Stimulated activated CD4-positive, alpha-beta T cell treated with anti-CD3 and anti-CD28 coated beads, TNF-alpha, amount 100 ng/mL, for 48 hours (primary cell): ENCODE measurements at regions not wholly inside any gene's neighbourhood (a gene's known extent, or its start where the extent isn't known, plus 50 kb on each side); places are given as distances from the start of the nearest gene placed in this dataset.

ENCODE experiments used
- DNase-seq, 3 donors: peaks; one replicate each; pipeline ENCODE4 v3.0.0-alpha.2; 2020; ENCODE audit warnings: low read depth in 3 of 3

DNA sequence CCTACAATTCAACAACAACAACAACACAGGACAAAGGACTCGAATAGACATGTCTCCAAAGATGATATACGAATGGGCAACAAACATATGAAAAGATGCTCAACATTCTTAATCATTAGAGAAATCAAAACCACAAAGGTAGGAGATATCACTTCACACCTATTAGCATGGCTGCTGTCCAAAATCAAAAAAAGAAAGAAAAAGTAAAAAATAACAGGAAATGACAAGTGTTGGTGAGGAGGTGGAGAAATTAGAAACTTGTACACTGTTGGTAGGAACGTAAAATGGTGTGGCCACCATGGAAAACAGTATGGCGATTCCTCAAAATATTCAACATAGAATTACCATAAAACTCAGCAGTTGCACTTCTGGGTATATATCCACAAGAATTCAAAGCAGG, 312.3 kb upstream of the STT3B start:
- DNase-seq = no peak

DNA sequence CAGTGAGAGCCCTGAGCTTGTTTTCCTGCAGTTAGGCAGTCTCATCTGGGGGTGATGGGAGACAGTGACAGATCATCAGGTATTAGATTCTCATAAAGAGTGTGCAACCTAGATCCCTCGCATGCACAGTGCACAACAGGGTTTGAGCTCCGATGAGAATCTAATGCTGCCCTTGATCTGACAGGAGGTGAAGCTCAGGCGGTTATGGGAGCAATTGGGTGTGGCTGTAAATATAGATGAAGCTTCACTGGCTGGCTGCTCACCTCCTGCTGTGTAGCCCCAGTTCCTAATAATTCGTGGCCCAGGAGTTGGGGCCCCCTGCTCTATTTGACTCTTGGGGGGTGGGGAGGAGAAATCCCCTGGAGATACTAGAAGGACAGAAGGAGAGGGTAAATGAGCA, 309.4 kb upstream of the STT3B start:
- DNase-seq = no peak

DNA sequence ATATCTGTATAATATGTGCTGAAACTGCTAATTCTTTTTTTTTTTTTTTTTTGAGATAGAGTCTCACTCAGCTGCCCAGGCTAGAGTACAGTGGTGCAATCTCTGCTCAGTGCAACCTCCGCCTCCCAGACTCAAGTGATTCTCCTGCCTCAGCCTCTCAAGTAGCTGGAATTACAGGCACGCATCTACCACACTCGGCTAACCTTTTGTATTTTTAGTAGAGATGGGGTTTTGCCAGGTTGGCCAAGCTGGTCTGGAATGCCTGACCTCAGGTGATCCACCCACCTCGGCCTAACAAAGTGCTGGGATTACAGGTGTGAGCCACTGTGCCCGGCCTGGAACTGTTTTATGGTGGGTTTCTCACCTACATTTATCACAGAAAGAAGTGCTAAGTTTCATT, 307.8 kb upstream of the STT3B start:
- no peak for DNase-seq

DNA sequence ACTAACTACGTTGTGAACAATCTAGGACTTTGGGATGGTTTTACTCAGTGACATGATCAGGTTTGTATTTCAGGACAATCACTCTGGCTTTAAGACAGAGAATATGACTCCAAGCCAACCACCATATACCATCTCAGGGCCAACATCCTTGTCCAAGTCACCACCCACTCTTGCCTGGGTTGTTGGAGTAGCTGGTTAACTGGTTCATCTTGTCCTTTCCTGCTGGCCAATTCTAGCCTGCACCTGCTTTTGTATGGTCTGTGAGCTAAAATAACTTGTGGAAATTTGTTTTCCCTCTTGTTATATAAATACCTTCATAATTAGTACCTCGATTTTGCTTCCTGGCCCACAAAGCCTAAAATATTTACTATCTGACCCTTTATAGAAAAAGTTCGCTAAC, 306.8 kb upstream of the STT3B start:
- no peak for DNase-seq

DNA sequence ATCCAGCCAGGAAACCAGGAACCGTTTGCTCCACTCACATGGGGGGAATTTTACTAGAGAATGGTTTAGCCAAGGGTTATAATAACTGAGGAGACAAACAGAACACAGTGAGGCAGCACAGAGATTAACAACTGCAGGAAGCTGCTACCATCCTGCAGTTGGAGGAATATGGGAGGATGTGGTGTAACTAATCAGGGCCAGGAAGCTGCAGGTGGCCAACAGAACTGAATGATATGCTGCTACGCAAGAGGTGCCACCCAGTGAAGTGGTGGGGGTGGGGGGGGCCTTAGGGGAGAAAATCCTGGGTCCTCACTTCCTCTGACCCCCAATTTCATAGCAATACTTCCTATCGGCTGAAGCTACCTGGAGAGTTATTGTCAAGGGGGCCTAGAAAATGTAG, 306.4 kb upstream of the STT3B start:
- no peak for DNase-seq

DNA sequence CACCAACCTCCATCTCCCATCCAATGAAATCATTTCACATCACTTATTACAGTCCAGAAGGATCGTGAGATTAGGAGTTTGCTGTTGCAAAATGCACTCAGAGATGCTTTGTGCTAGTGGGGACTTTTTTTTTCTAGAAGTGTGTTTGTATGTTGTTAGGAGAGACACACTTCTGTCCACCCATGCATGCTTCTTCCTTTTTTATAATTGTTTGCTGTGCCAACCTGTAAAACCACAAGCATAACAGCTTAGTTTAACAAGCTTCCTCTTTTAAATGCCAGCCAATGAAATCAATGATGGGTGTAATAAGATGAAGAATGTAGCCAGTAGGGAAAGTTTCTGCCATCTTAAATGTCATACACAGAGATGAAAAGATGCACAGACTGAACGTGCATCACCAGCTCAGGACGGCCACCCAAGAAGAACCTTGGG, 305.6 kb upstream of the STT3B start:
- DNase-seq = no peak

DNA sequence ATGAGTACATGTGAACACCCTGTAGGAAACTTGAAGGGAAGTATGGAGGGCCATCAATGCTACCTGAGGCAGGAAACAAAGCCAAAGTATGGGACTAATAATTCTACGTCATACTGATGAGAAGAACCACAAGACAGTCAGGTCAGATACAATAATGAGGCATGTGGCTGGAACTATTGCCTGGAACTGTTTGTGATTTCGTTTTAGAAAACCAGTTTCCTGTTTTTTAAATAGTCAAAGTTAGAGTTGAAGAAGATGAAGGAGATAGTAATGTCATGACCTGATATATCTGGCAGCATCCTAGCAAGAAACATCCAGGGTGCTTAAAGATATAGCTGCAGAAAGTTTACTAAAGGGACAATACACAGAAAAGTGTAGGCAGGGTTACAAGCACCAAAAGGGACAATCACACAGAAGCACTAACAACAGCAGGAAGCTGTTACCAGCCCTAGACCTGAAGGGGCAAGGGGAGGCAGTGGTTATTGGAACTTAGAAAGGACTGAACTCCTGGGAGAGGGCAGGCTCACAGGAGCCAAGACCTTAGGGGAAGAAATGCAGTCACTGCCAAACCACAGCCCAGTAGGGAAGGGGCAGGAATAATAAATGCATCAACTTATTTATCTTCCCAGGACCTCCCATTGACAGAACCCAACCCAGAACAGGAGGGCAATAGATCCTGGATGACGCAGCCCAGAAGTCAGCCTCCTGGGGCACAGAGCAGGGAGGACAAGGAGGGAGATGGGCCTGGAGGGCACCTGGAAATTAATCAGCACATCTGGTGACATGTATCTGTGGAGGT, 302.1 kb upstream of the STT3B start:
- no peak for DNase-seq

DNA sequence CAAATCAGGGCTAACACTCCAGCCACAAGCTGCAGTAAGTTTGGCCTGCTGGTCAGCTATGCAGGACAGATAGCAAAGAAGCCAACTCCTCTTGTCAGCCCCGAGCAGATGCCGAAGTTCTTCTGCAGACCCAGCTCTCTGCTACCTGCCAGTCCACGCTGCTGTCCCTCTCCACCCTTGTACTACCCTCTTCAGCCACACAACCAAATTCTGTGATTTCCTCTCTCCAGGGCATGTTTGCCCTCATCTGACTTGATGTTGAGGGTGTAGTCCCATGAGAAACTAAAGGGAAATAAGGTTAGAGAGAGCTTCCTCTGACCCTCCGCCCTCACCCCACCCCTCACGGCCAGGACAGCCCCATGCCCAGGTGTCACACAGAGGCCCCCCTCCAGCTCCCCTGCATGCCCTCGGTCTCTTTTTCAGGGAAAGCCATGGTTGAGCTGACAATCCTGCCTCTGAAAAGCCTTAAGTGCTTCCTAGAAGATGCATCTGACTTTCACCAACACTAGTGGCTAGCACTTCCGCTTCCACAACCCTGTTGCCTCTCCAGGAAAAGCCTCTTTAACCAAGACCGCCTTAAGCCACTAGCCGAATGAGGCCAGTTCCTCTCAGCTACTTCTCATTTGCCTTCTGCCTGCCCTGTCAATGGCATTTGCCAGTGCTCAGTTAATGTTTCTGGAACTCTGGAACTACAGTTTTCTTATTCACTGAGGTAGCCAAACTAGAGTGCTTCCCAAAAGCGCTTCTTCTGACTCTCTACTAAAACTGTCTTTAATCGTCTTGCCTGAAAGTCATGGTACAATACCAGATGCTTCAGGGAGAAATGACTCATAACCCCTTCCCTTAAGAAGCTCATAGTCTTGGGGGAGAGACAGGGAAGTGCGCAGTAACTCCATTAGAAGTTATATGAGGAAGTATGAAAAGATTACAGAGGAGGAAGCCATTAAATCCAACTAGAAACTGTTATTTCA, 300.4 kb upstream of the STT3B start:
- DNase-seq = no peak

DNA sequence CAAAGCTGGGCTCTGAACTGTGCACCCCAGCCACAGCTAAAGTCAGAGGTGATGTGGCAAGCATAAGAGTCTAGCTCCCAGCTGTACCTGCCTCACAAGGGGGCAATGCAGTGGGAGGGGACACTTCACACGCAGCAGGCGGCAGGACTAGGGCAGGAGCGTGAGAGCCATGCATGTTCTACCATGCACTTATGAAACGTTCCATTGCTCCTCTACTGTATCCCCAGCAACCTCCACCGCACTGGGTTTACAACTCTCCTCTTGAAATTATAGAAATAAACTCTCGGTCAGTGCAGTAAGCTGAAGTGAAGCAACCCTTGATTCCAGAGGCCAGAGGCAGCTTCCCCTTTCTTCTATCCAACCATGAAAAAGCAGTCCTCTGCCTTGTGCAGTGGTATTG, 298.6 kb upstream of the STT3B start:
- no peak for DNase-seq

DNA sequence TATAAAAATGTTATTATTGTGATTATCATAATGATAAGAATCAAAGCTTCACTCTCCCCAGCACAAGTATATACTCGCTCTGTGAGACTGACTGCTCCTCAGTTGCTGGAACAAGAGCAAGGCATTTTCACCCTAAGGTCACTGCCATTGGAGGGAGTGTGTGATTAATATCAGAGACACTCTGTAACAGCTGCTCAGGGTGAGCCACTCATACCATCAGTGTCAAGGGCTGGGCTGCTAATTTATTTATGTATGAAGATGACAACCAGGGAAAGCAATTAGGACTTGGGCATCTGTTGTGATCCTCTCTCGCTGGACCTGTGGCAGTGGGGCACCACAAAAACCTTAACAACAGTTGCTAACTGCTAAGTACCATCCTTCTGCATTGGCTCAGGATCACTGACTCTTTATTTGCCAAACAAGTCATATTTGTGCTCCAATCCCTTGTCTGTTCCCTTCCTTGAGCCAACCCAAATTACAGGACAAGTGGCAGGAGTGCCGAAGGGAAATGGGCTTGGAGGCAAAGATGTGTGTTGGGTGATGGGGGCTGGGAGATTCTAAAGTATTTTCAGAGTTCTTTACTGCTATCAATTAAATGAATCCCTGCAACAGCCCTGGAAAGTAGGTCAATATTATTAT, 297.5 kb upstream of the STT3B start:
- no peak for DNase-seq

DNA sequence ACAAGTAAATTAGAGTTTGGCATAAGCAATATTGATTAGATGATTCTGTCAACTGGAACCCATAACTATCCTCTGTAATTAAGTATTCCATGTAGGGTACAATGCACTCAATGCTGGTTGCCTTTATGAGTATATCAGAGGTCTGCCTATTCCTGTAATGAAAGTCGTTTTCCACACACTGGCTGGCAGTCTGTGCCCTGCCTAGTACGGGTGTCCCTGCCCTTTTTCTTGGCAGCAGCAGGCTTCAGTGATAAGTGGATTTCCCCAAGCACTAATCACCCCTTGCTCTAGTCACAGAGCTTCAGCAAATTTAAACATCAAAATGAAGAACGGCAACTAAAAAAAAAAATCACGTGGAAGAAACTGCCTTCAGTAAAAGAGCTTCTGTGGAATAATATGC, 294.8 kb upstream of the STT3B start:
- no peak for DNase-seq

DNA sequence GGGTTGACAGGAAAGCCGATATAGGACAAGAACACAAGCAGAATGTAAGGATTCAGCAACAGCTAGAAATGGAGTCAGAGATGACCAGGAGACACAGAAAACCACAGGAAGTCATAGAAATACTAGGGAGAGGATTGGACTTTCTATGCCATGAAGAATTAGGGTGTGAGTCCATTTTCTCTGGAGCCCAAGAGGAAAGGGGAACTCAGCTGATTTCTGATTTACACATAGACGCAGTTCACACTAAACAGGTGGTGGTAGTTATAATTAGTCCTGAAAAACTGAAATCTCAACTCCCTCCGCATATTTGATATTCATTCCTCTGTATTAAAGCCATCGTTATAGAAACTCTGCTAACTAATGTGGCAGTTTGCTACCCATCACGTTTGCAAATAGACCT, 292.7 kb upstream of the STT3B start:
- DNase-seq = no peak

DNA sequence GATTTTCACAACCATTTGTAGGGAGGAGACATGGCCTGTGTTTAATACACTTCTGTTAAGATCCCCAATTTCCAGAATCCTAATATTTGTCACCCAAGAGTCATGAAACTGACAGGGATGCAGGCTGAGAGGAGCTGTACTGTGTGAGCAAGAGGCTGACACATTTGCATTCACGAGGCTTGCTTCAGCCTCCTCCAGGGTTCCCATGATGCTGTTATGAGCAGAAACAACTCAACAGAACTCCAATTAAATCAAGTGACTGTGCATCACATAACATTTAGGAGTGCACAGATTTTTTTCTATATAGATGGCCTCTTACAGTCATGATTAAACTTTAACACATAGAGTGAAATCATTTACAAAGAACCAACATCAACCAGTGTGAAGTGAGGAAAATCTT, 292.3 kb upstream of the STT3B start:
- no peak for DNase-seq

DNA sequence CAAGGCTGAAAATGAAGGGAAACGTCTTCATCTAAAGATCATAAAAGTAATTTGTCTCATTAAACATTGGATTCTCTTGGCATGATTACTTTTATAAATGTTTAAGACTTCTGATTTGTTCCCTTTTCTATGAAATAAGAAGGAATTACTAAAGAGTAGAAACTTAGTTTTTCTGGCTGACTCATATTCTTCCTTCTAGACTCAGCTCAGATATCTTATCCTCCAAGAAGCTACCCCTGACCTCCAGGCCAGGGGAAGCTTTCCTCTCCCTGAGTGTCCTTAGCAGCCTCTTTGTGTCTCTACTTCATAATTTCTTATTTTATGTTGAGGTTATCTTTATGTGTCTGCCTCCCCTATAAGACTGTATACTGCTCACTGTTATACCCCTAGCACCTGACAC, 291.9 kb upstream of the STT3B start:
- no peak for DNase-seq

DNA sequence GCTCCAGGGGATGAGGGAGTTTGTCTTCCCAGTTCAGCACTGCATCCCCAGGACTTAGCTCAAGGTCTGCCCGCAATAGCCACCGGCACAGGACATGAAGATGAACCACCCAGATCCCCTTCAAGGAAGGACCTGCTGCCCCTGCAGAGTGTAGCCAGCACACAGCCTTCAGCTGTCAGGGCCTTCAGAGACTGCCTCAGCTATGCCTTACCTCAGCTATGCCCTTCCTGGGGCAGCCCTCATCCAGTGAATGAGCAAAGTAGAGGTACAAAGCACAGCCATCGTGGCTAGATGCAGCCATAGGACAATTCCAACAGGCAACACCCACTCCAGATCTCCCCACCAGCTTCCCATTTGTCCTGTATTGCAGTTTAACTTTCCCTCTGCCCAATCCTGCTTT, 291.2 kb upstream of the STT3B start:
- DNase-seq = no peak

DNA sequence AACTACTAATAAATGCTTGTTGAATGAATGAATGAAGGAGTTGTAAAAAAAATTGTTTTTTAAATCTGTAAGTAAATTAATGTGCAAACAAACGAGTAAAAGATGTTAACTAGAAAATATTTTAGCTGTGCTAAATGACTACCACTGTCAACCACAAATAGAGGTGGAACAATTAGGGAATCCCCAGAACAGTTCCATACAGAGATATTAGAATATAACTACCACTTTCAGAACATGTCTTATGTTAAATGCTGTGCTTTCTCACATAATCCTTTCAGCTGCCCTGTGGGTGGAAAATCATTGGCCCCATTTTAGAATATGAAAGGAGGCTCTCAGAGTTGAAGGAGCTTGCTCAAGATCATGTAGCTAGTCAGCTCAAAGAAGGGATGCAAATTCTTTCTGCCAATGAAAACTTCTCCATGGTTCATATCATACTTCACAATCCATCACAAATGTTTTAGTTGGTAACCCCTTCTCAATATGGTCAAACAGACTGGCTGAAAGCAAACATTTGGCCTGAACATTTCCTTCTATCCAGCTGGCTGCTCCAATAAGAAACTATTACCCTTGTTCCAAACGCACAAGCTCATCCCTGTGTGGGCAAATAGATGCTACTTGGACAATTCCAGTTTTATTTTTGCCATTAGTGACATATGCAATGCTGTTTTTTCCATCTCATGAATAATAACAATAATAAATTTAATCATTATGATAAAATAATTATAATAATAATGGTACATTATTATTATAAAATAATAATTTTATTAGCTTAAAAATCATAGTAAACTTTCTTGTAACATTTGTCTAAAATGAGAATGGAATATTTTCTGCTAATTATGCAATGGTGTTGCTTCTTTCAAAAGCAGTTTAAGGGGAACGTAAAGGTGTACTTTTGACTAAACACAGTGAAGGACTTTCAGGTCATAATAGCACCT, 290.4 kb upstream of the STT3B start:
- no peak for DNase-seq

DNA sequence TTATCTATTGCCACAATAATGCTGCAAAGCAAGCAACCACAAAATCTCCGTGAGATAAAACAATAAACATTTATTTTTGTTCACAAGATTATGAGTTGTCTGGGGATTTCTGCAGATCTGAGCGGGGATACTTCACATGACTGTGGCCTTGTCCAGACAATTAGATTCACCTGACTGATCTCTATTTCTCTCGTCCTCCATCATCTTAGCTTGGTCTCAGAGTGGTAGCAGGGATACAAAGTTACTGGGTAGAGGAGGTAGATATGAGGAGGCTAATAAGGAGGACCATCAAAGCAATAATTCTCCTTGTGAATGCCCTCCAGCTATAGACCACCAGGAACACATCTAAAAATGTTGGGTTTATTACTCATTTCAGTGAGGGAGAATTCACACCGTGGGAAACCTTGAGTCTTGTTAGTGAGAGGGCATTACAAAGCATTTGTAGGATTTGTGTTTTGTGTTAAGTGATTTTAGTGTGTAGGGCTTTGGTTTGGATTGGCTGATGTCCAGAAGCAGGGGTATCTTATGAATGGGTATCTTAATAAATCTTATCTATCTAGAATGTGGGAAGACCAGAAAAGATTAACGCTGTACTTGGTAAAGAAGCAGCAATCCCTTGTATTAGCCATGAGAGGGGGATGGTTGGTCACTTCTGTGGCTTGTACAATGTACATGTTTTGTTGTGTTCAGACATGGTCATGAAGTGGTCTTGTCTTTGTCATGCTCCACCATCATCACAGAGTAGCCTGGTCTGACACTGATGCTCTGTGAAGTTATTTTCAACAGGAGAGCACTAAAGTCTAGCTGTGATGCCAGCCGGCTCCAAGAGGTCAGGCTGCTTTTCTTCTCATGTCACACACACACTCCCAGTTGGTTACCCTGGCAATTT, 287.6 kb upstream of the STT3B start:
- no peak for DNase-seq

DNA sequence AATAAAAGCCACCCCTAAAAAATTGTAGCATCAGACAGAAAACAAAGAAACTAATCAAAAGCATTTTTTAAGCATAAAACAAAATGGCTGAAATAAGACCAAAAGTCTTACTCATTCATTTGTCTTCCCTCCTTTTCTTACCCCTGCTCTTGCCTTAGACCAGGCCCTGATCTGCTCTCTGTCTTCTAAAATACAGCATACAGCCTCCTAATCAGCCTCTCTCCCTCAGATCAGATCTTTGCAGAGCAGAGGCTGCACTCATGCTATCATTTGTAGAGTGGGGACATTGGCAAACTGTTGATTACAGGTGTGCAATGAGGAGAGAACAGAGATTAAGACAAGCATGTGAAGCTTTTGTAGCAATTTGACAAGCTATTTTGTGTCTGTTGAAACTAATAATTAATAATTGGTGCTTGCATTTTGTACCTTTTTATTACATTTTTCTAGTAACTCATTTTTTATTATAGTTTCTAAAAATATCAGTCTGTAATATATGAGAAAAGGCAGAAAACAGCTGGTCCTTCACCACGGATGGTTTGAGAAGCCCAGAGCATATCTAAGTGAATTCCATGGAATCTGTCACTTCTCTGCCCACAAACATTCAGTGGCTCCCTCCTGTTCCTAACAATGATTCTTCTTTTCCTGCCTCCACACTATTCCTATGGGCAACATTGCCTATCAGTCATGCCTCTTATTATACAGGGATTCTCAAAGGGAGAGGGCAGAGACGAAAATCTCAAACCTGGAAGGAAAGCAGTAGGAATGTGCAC, 286.2 kb upstream of the STT3B start:
- DNase-seq = no peak

DNA sequence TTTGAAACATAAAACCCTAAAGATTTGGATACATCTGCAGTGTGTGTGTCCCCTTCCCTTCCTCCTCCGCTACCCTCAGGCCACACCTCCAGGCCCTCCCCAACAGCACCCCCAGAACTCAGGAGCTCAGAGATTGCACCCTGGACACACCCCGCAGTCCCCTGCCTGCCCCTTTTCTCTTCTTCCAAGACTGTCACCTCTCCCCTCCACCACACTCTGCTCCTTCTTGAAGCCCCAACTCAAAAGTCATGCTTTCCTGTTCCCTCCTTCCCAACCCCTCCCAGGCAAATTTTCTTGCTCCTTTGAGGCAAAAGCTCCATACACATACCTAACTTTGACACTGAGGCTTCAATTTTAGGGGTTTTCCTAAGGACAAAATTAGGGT, 285.7 kb upstream of the STT3B start:
- no peak for DNase-seq
